Esophagus muscularis mucosa (tissue), 4 donors: ENCODE measurements at regions not wholly inside any gene's neighbourhood (a gene's known extent, or its start where the extent isn't known, plus 50 kb on each side); places are given as distances from the start of the nearest gene placed in this dataset.
"Not testable (repeated sequence)": the region's sequence is repeated elsewhere in the genome, so short reads cannot be mapped to it uniquely, and the experiment has no call there.

Experiments
- DNase-seq: peaks from one replicate; pipeline ENCODE4 v3.0.0-alpha.2; 2017; ENCODE audit errors: extremely low spot score
- H3K27ac ChIP-seq, 4 donors: fragments of 200-600 bp; sonication (generic); replicated peaks in 1 of 4; 1 replicate in 3 of 4; 2 replicates in 1 of 4; pipeline ENCODE4 v1.5.1; 2016 to 2019; ENCODE audit warnings: mild to moderate bottlenecking in 1 of 4
- H3K27me3 ChIP-seq, 4 donors: fragments of 200-600 bp; sonication (generic); one replicate each; pipeline versions ENCODE4 v1.5.1 to v1.6.0; 2016 to 2019
- H3K36me3 ChIP-seq, 4 donors: fragments of 200-600 bp; sonication (generic); one replicate each; pipeline ENCODE4 v1.5.1; 2016 to 2019
- H3K4me1 ChIP-seq, 4 donors: fragments of 200-600 bp; sonication (generic); one replicate each; pipeline ENCODE4 v1.5.1; 2016 to 2019
- H3K4me3 ChIP-seq, 4 donors: fragments of 200-600 bp; sonication (generic); 1 replicate in 2 of 4; 2 replicates in 2 of 4; pipeline ENCODE4 v1.5.1; 2016 to 2019; ENCODE audit warnings: mild to moderate bottlenecking in 4 of 4, moderate library complexity in 1 of 4
- H3K9me3 ChIP-seq, 4 donors: fragments of 200-600 bp; sonication (generic); 1 replicate in 3 of 4; 2 replicates in 1 of 4; pipeline ENCODE4 v1.5.1; 2016 to 2019
- CTCF ChIP-seq, 3 experiments: fragments of 200-600 bp in 2 of 3; fragments of 450-650 bp in 1 of 3; sonication (generic) in 2 of 3; IDR thresholded peaks; one replicate each; pipeline ENCODE4 v1.5.1; 2017 to 2019; ENCODE audit warnings: antibody characterized with exemption in 3 of 3, mild to moderate bottlenecking in 2 of 3, moderate library complexity in 1 of 3
- EP300 ChIP-seq: sonication (generic); formaldehyde crosslinking; IDR thresholded peaks from one replicate; pipeline ENCODE4 v1.6.1; 2017; ENCODE audit warnings: antibody characterized with exemption
- POLR2A ChIP-seq: fragments of 450-650 bp; IDR thresholded peaks from one replicate; pipeline ENCODE4 v1.6.1; 2017; ENCODE audit warnings: antibody characterized with exemption, moderate library complexity, mild to moderate bottlenecking, low read depth
- POLR2AphosphoS5 ChIP-seq, 2 donors: sonication (generic); formaldehyde crosslinking; IDR thresholded peaks; one replicate each; pipeline ENCODE4 v1.6.1; 2017; ENCODE audit warnings: antibody characterized with exemption in 2 of 2
- WGBS: methylation state at CpG from one replicate; pipeline ENCODE4 v1.1.5; 2018; 5-methylcytosine and 5-hydroxymethylcytosine counted together
- intact Hi-C: fragments of 100-400 bp; cut with DNase I; formaldehyde crosslinking; loops from one replicate; pipeline ENCODE4 v1.15.1; 2023

GRCh38 chr4:12635629-12636028 is 848.5 kb downstream of the RAB28 start:
- WGBS: 77% methylated on average over 1 of the region's 1 CpG
- no peaks in the 10 kb centered on the region for H3K27me3 ChIP-seq
- no peak for DNase-seq
- intact Hi-C loops: no loop called here
- H3K36me3 ChIP-seq: no peaks in the 10 kb centered on the region
- H3K9me3 ChIP-seq: no peaks in the 10 kb centered on the region
- H3K4me3 ChIP-seq: no peak overlapping the region
- TF ChIP-seq CTCF (IDR thresholded peaks at IDR 0.05) (no peak), POLR2A (no peak), EP300 (no peak), POLR2AphosphoS5 (IDR thresholded peaks at IDR 0.05) (no peak)
- no peaks in the 10 kb centered on the region for H3K4me1 ChIP-seq
- H3K27ac ChIP-seq: no peak overlapping the region

- Histone ChIP-seq H3K9me3 (no peaks in the 10 kb centered on the region), H3K27ac (no peak overlapping the region), H3K36me3 (no peaks in the 10 kb centered on the region), H3K27me3 (no peaks in the 10 kb centered on the region), H3K4me3 (no peak overlapping the region), H3K4me1 (no peaks in the 10 kb centered on the region)
- intact Hi-C loops: no loop called here
- no peak for TF ChIP-seq POLR2A
- TF ChIP-seq CTCF (IDR thresholded peaks at IDR 0.05): peak; percentile 71 to 88 (median 71)
- no peak for DNase-seq
- 10% methylated on average over 15 of the region's 15 CpGs for WGBS
These were observed 851.0 kb downstream of the RAB28 start for GRCh38 chr4:12633053-12633651.

- Histone ChIP-seq H3K4me3 (no peak overlapping the region), H3K36me3 (no peaks in the 10 kb centered on the region), H3K27me3 (no peaks in the 10 kb centered on the region), H3K4me1 (no peaks in the 10 kb centered on the region), H3K27ac (no peak overlapping the region), H3K9me3 (no peaks in the 10 kb centered on the region)
- 91% methylated on average over 7 of the region's 7 CpGs for WGBS
- DNase-seq: no peak
- TF ChIP-seq EP300 (no peak), CTCF (IDR thresholded peaks at IDR 0.05) (no peak), POLR2A (no peak), POLR2AphosphoS5 (IDR thresholded peaks at IDR 0.05) (no peak)
- intact Hi-C loops: no loop called here
These were observed 868.3 kb downstream of the RAB28 start for GRCh38 chr4:12615822-12616221.

- Histone ChIP-seq H3K4me1 (no peaks in the 10 kb centered on the region), H3K27me3 (no peaks in the 10 kb centered on the region), H3K27ac (no peak overlapping the region), H3K36me3 (no peaks in the 10 kb centered on the region), H3K9me3 (no peaks in the 10 kb centered on the region), H3K4me3 (no peak overlapping the region)
- DNase-seq: no peak
- no peak for TF ChIP-seq POLR2A
- WGBS: 39% methylated on average over 4 of the region's 4 CpGs
- intact Hi-C loops: no loop called here
These were observed 871.3 kb downstream of the RAB28 start for GRCh38 chr4:12612876-12613275.

GRCh38 chr4:12609212-12609875 is 874.8 kb downstream of the RAB28 start:
- H3K27me3 ChIP-seq, H3K9me3 ChIP-seq, H3K4me3 ChIP-seq, DNase-seq, H3K27ac ChIP-seq, intact Hi-C loops, H3K36me3 ChIP-seq, H3K4me1 ChIP-seq: not testable (repeated sequence)
- 93% methylated on average over 26 of the region's 33 CpGs for WGBS

- no peaks in the 10 kb centered on the region for H3K36me3 ChIP-seq
- intact Hi-C loops: no loop called here
- H3K27ac ChIP-seq: no peak overlapping the region
- TF ChIP-seq POLR2A: no peak
- TF ChIP-seq EP300: no peak
- TF ChIP-seq POLR2AphosphoS5 (IDR thresholded peaks at IDR 0.05): no peak
- no peak for TF ChIP-seq CTCF (IDR thresholded peaks at IDR 0.05)
- H3K9me3 ChIP-seq: peaks cover 0 to 8% (median 4%) of the 10 kb centered on the region in 4 donors
- DNase-seq: no peak
- no peaks in the 10 kb centered on the region for H3K27me3 ChIP-seq
- no peaks in the 10 kb centered on the region for H3K4me1 ChIP-seq
- H3K4me3 ChIP-seq: no peak overlapping the region
These were observed 888.2 kb downstream of the RAB28 start for GRCh38 chr4:12595986-12596385.
